ENCODE measurements at regions not wholly inside any gene's neighbourhood (a gene's known extent, or its start where the extent isn't known, plus 50 kb on each side); places are given as distances from the start of the nearest gene placed in this dataset.

DNA sequence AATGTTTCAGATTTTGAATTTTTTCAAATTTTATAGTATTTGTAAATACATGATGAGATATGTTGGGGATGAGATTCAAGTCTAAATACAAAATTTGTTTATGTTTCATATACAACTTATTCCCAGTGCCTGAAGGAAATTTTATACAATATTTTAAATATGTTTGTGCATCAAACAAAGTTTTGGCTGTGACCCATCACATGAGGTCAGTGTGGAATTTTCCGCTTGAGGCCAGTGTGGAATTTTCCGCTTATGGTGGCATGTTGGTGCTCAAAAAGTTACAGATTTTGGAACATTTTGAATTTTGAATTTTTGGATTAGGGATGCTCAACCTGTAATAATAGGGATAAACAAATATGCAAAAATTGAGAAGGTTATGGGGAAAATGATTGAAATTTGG is 356.6 kb upstream of the JAG1 start:
- TF ChIP-seq, protein P1, sequence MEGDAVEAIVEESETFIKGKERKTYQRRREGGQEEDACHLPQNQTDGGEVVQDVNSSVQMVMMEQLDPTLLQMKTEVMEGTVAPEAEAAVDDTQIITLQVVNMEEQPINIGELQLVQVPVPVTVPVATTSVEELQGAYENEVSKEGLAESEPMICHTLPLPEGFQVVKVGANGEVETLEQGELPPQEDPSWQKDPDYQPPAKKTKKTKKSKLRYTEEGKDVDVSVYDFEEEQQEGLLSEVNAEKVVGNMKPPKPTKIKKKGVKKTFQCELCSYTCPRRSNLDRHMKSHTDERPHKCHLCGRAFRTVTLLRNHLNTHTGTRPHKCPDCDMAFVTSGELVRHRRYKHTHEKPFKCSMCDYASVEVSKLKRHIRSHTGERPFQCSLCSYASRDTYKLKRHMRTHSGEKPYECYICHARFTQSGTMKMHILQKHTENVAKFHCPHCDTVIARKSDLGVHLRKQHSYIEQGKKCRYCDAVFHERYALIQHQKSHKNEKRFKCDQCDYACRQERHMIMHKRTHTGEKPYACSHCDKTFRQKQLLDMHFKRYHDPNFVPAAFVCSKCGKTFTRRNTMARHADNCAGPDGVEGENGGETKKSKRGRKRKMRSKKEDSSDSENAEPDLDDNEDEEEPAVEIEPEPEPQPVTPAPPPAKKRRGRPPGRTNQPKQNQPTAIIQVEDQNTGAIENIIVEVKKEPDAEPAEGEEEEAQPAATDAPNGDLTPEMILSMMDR (conservative IDR thresholded peaks at IDR 0.05; ENCODE audit: low read length), result no peak
- no peak for TF ChIP-seq EZH2phosphoT487 (IDR thresholded peaks at IDR 0.05; ENCODE audit: borderline replicate concordance)
